ENCODE measurements at regions not wholly inside any gene's neighbourhood (a gene's known extent, or its start where the extent isn't known, plus 50 kb on each side); places are given as distances from the start of the nearest gene placed in this dataset.

GRCh38 chr6:24056567-24056966, 69.4 kb upstream of the NRSN1 start:
- intact Hi-C loops (cut with micrococcal nuclease), result no loop called here
- no peaks in the 10 kb centered on the region for H3K36me3 Mint-ChIP-seq (ENCODE audit: insufficient read depth, unreplicated experiment)
- POLR2A ChIA-PET, result no interaction called here

GRCh38 chr6:24057030-24057429, 69.0 kb upstream of the NRSN1 start:
- Mint-ChIP-seq H3K27me3 (ENCODE audit: insufficient read depth, unreplicated experiment) (no peaks in the 10 kb centered on the region), H3K27ac (ENCODE audit: low read depth, unreplicated experiment) (no peak overlapping the region), H3K4me3 (ENCODE audit: unreplicated experiment) (no peak overlapping the region), H3K36me3 (ENCODE audit: insufficient read depth, unreplicated experiment) (no peaks in the 10 kb centered on the region), H3K9me3 (ENCODE audit: unreplicated experiment) (no peaks in the 10 kb centered on the region), H3K4me1 (ENCODE audit: insufficient read depth, unreplicated experiment) (no peaks in the 10 kb centered on the region)
- CTCF ChIA-PET, result interaction anchor here (0.6 kb wide), 1 partner anchor 332 kb away, joined by 3 read pairs; no protein-coding TSS in a partner anchor
- intact Hi-C loops (cut with micrococcal nuclease), result no loop called here
- BruUV-seq (replicated peaks), result no TSS peak
- POLR2A ChIA-PET, result no interaction called here
- no peak for TF ChIP-seq CTCF (IDR thresholded peaks at IDR 0.05; ENCODE audit: unreplicated experiment)
- no peak for DNase-seq (ENCODE audit: unreplicated experiment)

More at GRCh38 chr6:24056567-24056966, 69.4 kb upstream of the NRSN1 start:
- no peaks in the 10 kb centered on the region for H3K4me1 Mint-ChIP-seq (ENCODE audit: insufficient read depth, unreplicated experiment)
- DNase-seq (ENCODE audit: unreplicated experiment), result no peak
- H3K27me3 Mint-ChIP-seq (ENCODE audit: insufficient read depth, unreplicated experiment), result no peaks in the 10 kb centered on the region
- no peak overlapping the region for H3K4me3 Mint-ChIP-seq (ENCODE audit: unreplicated experiment)
- no TSS peak for BruUV-seq (replicated peaks)
- H3K27ac Mint-ChIP-seq (ENCODE audit: low read depth, unreplicated experiment), result no peak overlapping the region
- CTCF ChIA-PET, result no interaction called here
- TF ChIP-seq CTCF (IDR thresholded peaks at IDR 0.05; ENCODE audit: unreplicated experiment), result no peak
- no peaks in the 10 kb centered on the region for H3K9me3 Mint-ChIP-seq (ENCODE audit: unreplicated experiment)

GRCh38 chr6:24060982-24061754, 64.8 kb upstream of the NRSN1 start:
- no peaks in the 10 kb centered on the region for H3K27me3 Mint-ChIP-seq (ENCODE audit: insufficient read depth, unreplicated experiment)

More at GRCh38 chr6:24060982-24061754, 64.8 kb upstream of the NRSN1 start:
- Mint-ChIP-seq H3K4me3 (ENCODE audit: unreplicated experiment) (no peak overlapping the region), H3K27ac (ENCODE audit: low read depth, unreplicated experiment) (no peak overlapping the region), H3K4me1 (ENCODE audit: insufficient read depth, unreplicated experiment) (no peaks in the 10 kb centered on the region), H3K9me3 (ENCODE audit: unreplicated experiment) (peaks cover 7% of the 10 kb centered on the region), H3K36me3 (ENCODE audit: insufficient read depth, unreplicated experiment) (peaks cover 7% of the 10 kb centered on the region)
- no peak for TF ChIP-seq CTCF (IDR thresholded peaks at IDR 0.05; ENCODE audit: unreplicated experiment)
- no peak for DNase-seq (ENCODE audit: unreplicated experiment)
- intact Hi-C loops (cut with micrococcal nuclease), result loop anchor here (10.0 kb wide), 1 partner anchor 324 kb away; no protein-coding TSS in a partner anchor
- BruUV-seq (replicated peaks), result no TSS peak
- ChIA-PET CTCF (interaction anchor here (0.5 to 1.2 kb wide), 2 partner anchors 11 to 32 kb away, joined by 4 to 5 read pairs; no protein-coding TSS in a partner anchor), POLR2A (no interaction called here)
